Thymus (tissue), 11 donors: ENCODE measurements at regions not wholly inside any gene's neighbourhood (a gene's known extent, or its start where the extent isn't known, plus 50 kb on each side); places are given as distances from the start of the nearest gene placed in this dataset.

Experiments
- DNase-seq, 9 donors: peaks; one replicate each; pipeline ENCODE4 v3.0.0-alpha.2; 2013; ENCODE audit warnings: low spot score in 9 of 9, low read depth in 6 of 9, missing footprints in 1 of 9
- H3K27ac ChIP-seq, 2 donors: one replicate each; pipeline ENCODE4 v1.5.1; 2013; ENCODE audit warnings: control low read depth in 1 of 2, low read depth in 1 of 2, low read length in 1 of 2, mild to moderate bottlenecking in 1 of 2, moderate library complexity in 1 of 2
- H3K27me3 ChIP-seq, 2 donors: one replicate each; pipeline ENCODE4 v1.5.1; 2013; ENCODE audit warnings: low read length in 1 of 2; ENCODE audit not compliant: control insufficient read depth in 2 of 2, insufficient read depth in 1 of 2
- H3K36me3 ChIP-seq, 2 donors: one replicate each; pipeline ENCODE4 v1.5.1; 2013; ENCODE audit warnings: low read length in 1 of 2, mild to moderate bottlenecking in 1 of 2, moderate library complexity in 1 of 2; ENCODE audit not compliant: control insufficient read depth in 2 of 2, insufficient read depth in 2 of 2
- H3K4me1 ChIP-seq, 2 donors: one replicate each; pipeline ENCODE4 v1.5.1; 2013; ENCODE audit warnings: low read length in 2 of 2; ENCODE audit not compliant: control insufficient read depth in 2 of 2, insufficient read depth in 2 of 2
- H3K4me3 ChIP-seq, 2 donors: one replicate each; pipeline ENCODE4 v1.5.1; 2013; ENCODE audit warnings: low read length in 2 of 2, control low read depth in 1 of 2, mild to moderate bottlenecking in 1 of 2
- H3K9me3 ChIP-seq, 2 donors: one replicate each; pipeline ENCODE4 v1.5.1; 2013; ENCODE audit warnings: low read length in 1 of 2, mild to moderate bottlenecking in 1 of 2; ENCODE audit not compliant: control insufficient read depth in 2 of 2, insufficient read depth in 1 of 2
- WGBS: extraction: QIAGEN DNeasy Blood & Tissue Kit; methylation state at CpG from one replicate; pipeline ENCODE4 v1.1.7; 2013; 5-methylcytosine and 5-hydroxymethylcytosine counted together
- donor health status: healthy.

DNA sequence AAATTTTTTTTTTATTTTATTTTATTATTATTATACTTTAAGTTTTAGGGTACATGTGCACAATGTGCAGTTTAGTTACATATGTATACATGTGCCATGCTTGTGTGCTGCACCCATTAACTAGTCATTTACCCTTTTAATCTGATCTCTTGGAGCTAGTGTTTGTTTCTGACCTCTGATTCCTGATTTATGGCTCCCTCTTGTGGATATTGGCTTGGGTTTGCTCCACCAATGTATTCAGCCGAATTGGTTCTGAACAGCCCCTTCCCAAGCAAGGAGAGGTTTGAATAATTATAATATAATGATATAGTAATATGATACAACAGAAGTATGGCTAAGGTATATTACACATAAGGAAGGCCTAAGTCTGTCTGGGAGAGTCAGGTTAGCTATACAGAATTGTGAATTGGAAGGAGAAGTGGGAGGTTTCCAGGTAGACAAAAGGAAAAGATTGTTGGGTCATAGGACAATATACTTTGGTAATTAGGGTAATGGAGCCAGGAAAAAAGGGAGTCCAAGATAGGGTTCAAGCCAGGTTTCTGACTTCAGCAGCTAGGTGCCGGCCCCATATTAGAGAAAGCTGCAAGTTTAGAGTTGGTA is 53.1 kb upstream of the HMCN1 start:
- no peak overlapping the region for H3K4me3 ChIP-seq
- H3K4me1 ChIP-seq, result peaks cover 0 to 12% of the 10 kb centered on the region in 2 donors
- no peaks in the 10 kb centered on the region for H3K36me3 ChIP-seq
- WGBS, result 59% methylated on average over 2 of the region's 2 CpGs
- peak in 4 of 9 donors; percentile 20 to 67 (median 34) for DNase-seq
- no peaks in the 10 kb centered on the region for H3K27me3 ChIP-seq
- H3K27ac ChIP-seq, result no peak overlapping the region
- no peaks in the 10 kb centered on the region for H3K9me3 ChIP-seq

GRCh38 chr1:185680453-185680852 is 53.7 kb upstream of the HMCN1 start:
- Histone ChIP-seq H3K36me3 (no peaks in the 10 kb centered on the region), H3K27ac (peak overlapping the region in 1 of 2 donors; percentile 27), H3K4me1 (peaks cover 0 to 12% of the 10 kb centered on the region in 2 donors), H3K27me3 (no peaks in the 10 kb centered on the region), H3K4me3 (no peak overlapping the region), H3K9me3 (no peaks in the 10 kb centered on the region)
- 42% methylated on average over 4 of the region's 4 CpGs for WGBS
- peak in 3 of 9 donors; percentile 11 to 51 (median 29) for DNase-seq

- H3K4me1 ChIP-seq, result peaks cover 0 to 12% of the 10 kb centered on the region in 2 donors
- H3K4me3 ChIP-seq, result no peak overlapping the region
- WGBS, result 94% methylated on average over 5 of the region's 5 CpGs
- no peaks in the 10 kb centered on the region for H3K27me3 ChIP-seq
- no peak for DNase-seq
- H3K27ac ChIP-seq, result no peak overlapping the region
- H3K36me3 ChIP-seq, result no peaks in the 10 kb centered on the region
- H3K9me3 ChIP-seq, result no peaks in the 10 kb centered on the region
Measured at GRCh38 chr1:185679220-185679619, 55.0 kb upstream of the HMCN1 start.

DNA sequence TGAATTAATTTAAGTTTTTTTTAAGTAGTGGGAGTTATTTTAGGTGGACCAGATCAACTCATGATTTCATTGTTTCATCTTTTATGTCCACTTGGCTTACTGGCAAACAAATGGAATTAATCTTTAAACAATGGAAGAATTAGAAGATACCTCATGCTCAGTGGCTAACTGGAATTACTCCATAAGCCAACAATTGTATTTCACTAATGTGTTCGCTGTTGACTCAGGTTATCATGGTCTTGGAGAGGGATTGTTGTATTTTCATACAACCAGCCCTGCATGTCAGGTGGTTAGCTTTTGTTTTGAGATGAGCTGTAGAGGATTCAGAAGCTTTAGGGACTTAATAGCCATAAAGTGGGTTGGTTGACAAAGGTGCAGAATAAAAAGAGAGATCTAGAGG is 57.2 kb upstream of the HMCN1 start:
- Histone ChIP-seq H3K27me3 (no peaks in the 10 kb centered on the region), H3K9me3 (no peaks in the 10 kb centered on the region), H3K4me1 (peaks cover 0 to 17% of the 10 kb centered on the region in 2 donors), H3K27ac (no peak overlapping the region), H3K4me3 (no peak overlapping the region), H3K36me3 (no peaks in the 10 kb centered on the region)
- DNase-seq, result no peak
- WGBS, result 95% methylated on average over 1 of the region's 1 CpG

DNA sequence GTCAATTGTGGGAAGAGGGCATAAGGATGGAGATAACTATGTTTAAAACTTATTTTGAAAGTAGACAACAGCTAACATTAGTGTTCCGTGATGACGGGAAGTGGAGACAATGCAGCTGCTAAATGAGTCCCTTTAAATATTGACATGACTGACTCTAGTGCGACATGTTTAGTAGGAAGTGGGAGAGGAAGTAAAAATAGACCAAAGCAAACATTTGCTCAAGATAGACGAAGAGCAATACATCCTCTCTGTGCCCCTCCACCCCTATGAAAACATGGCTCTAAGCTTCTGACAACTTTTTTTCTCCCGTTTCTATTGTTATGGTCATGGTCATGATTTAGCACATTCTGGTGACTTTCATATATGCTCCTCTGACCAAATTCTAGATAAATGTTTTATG is 60.0 kb upstream of the HMCN1 start:
- H3K27ac ChIP-seq, result peak overlapping the region in 1 of 2 donors; percentile 48
- H3K4me3 ChIP-seq, result no peak overlapping the region
- H3K36me3 ChIP-seq, result no peaks in the 10 kb centered on the region
- peak in 5 of 9 donors; percentile 19 to 77 (median 33) for DNase-seq
- no peaks in the 10 kb centered on the region for H3K9me3 ChIP-seq
- peaks cover 0 to 4% of the 10 kb centered on the region in 2 donors for H3K4me1 ChIP-seq
- no peaks in the 10 kb centered on the region for H3K27me3 ChIP-seq
- 14% methylated on average over 5 of the region's 5 CpGs for WGBS

DNA sequence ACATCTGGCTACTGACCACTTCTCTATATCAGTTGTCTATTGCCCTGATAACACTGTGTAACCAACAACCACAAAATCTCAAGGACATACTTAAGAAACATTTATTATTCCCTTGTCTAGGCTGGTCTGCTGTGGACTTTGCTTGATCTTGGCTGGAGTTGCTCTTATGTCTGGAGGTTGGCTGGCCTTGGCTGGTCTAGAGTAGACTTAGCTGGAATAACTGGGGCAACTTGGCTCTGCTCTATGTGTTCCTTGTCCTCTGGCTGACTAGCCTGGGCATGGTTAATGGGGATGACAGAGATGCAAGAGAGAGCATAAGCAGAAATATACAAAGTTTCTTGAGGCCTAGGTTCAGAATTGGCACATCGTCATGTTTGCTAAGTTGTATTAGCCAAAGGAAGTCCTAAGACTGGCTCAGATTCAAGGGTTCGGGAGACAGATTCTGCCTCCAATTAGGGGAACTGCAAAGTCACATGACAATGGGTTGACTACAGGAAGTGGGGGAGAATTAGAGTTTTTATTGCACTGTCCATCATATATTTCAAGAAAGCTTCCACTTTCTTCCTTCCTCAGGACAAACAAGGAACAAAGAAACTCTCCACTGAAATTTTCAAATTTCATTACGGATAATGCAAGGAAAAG is 61.4 kb upstream of the HMCN1 start:
- Histone ChIP-seq H3K27ac (no peak overlapping the region), H3K9me3 (no peaks in the 10 kb centered on the region), H3K4me1 (peaks cover 0 to 4% of the 10 kb centered on the region in 2 donors), H3K27me3 (no peaks in the 10 kb centered on the region), H3K4me3 (no peak overlapping the region), H3K36me3 (no peaks in the 10 kb centered on the region)
- 91% methylated on average over 3 of the region's 3 CpGs for WGBS
- DNase-seq, result no peak

GRCh38 chr1:185670187-185670627 is 64.0 kb upstream of the HMCN1 start:
- Histone ChIP-seq H3K9me3 (no peaks in the 10 kb centered on the region), H3K36me3 (no peaks in the 10 kb centered on the region), H3K27ac (no peak overlapping the region), H3K4me1 (peaks cover 0 to 4% of the 10 kb centered on the region in 2 donors), H3K4me3 (no peak overlapping the region), H3K27me3 (no peaks in the 10 kb centered on the region)
- WGBS, result 60% methylated on average over 6 of the region's 6 CpGs
- DNase-seq, result peak in 4 of 9 donors; percentile 25 to 70 (median 39)

DNA sequence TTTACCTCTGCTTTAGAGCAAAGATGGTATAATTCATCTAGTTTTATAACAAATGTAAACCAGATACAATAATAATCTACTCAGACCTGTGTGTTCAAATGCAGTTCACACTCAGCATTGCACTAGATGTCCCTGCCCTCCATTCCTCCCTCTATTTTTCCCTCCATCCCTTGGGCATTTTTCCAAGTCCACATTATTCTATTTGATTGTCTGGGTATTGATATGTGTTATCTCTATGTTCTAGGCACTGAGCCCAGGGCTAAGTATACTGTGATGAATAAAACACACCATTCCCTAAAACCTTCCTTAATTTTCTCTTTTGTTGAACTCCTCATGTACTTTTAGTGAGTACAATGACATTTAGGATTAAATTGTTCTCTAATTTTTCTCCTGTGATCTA is 66.2 kb upstream of the HMCN1 start:
- Histone ChIP-seq H3K4me3 (no peak overlapping the region), H3K36me3 (no peaks in the 10 kb centered on the region), H3K27me3 (no peaks in the 10 kb centered on the region), H3K9me3 (no peaks in the 10 kb centered on the region), H3K27ac (no peak overlapping the region), H3K4me1 (no peaks in the 10 kb centered on the region)
- no peak for DNase-seq

DNA sequence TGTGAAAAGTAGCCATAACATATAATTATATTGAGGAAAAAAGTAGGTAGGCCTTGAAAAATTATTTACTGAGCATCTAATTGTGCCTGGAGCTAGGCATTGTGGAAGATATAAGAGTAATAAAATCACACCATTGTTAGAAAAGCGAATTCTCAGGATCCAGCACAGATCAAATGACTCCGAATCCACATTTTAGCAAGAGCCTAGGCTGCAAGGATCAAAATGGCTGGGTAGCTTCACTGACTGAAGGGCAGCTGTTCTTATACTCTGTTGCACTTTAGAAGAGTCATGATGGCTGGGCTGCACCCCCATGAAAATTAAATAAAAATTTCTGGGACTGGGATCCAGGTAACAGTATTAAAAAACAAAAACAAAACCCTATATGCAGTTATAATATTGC is 67.6 kb upstream of the HMCN1 start:
- no peak for DNase-seq
- Histone ChIP-seq H3K27ac (no peak overlapping the region), H3K4me1 (no peaks in the 10 kb centered on the region), H3K27me3 (no peaks in the 10 kb centered on the region), H3K4me3 (no peak overlapping the region), H3K36me3 (no peaks in the 10 kb centered on the region), H3K9me3 (no peaks in the 10 kb centered on the region)
- 100% methylated on average over 2 of the region's 2 CpGs for WGBS
